NCI-H510A treated with DMSO at 0.1 percent for 48 hours (cell line): ENCODE measurements at regions not wholly inside any gene's neighbourhood (a gene's known extent, or its start where the extent isn't known, plus 50 kb on each side); places are given as distances from the start of the nearest gene placed in this dataset.

Experiments
- DNase-seq: peaks from one replicate; lab custom pipeline; 2025; lab: John Stamatoyannopoulos, UW

- DNase-seq = no peak
Observed at GRCh38 chr11:92662601-92663360, 306.7 kb upstream of the MTNR1B start.

DNA sequence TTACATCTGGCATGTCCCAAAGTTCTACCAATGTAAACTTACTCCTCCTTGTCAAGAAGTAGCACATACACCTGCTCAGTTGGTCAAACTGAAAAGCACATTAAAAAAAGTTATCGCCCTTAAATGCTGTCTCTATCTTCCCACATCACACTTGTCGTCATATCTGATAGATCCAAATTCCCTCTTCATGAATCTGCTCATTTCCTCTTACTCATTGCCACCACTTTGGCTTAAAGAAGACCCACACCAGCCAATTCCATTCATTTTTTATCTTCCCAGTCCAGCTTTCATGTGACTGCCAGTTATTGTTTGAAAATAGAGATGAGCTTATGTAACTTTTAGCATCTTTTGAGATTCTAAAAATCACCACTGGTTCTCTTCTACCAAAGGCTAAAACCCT lies 305.9 kb upstream of the MTNR1B start:
- DNase-seq = no peak

GRCh38 chr11:92667486-92668152 lies 301.8 kb upstream of the MTNR1B start:
- peak; percentile 76 for DNase-seq

GRCh38 chr11:92670308-92670890 lies 299.1 kb upstream of the MTNR1B start:
- peak; percentile 19 for DNase-seq

GRCh38 chr11:92671081-92671480 lies 298.4 kb upstream of the MTNR1B start:
- DNase-seq = no peak

- DNase-seq = peak; percentile 25
Observed at GRCh38 chr11:92675303-92675702, 294.1 kb upstream of the MTNR1B start.

- no peak for DNase-seq
Observed at GRCh38 chr11:92675810-92676209, 293.6 kb upstream of the MTNR1B start.

DNA sequence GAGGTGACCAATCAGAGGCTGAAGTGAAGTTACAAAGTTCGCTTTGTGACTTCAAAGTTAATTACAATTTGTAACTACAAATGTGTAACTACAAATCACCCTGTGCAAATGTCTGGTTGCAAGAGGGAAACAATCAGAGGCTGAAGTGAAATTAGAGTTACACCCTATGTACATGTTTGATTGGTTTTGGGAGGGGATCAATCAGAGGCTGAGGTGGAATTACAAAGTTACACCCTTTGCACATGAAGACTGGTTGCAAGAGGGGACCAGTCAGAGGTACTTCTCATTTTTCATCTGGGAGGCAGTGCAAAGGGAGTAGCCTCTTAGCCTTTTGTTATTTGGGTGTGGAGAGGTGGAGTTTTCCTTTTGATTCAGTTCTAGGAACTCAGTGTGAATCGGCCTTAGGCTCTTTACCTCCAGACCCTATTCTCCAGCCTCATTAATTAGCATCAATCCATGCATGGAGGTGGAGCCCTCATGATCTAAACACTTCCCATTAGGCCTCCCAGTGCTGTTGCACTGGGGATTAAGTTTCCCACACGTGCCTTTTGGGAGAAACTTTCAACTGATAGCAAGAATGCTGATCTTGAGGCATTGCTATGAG lies 291.3 kb upstream of the MTNR1B start:
- no peak for DNase-seq

GRCh38 chr11:92681586-92681985 lies 287.9 kb upstream of the MTNR1B start:
- no peak for DNase-seq

- no peak for DNase-seq
Observed at GRCh38 chr11:92682136-92682535, 287.3 kb upstream of the MTNR1B start.

DNA sequence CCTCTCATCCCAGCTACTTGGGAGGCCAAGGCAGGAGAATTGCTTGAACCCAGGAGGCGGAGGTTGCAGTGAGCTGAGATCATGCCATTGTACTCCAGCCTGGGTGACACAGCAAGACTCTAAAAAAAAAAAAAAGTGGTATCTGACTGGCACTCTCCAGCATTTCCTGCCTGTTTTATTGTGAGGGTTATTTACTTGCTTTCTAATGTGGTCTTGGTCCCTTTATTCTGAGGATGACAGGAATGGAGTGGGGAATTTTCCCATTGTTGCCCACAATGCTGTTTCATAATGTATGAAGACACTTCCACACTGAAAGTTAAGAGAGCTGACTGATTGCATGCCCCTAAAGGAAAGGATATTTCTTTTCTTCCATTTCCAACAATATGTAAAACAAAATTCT lies 286.5 kb upstream of the MTNR1B start:
- DNase-seq = no peak

- no peak for DNase-seq
Observed at GRCh38 chr11:92685049-92685448, 284.4 kb upstream of the MTNR1B start.

DNA sequence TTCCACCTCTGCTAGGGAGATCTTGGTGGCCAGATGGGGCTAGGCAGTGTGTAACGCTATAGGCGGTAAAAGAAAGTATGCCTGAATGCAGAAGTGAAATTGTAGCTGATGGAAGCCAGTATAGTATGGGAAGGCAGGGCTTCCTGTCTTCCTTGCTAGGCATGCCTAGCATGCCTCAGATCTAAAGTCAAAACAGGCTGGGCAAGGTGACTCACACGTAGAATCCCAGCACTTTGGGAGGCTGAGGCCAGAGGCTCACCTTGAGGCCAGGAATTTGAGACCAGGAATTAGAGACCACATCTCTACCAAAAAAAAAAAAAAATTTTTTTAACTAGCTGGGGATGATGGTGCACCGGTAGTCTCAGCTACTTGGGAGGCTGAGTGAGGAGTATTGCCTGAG lies 281.7 kb upstream of the MTNR1B start:
- no peak for DNase-seq

DNA sequence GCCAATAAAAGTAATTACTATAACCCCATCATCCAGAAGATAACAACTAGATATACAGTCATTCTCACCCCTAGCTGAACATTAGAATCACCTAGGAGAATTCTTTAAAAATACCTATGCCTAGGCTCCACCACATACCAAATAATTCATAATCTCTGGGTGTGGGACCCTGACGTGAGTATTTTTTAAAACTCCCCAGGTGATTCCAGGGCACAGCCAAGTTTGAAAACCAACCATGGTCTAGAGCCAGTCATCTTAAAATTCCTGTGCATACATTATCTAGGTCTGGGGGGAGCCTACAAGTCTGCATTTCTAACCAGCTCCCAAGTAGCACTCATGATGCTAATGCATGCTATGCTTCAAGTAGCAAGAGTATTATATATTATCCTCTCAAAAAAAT lies 281.0 kb upstream of the MTNR1B start:
- DNase-seq = no peak

DNA sequence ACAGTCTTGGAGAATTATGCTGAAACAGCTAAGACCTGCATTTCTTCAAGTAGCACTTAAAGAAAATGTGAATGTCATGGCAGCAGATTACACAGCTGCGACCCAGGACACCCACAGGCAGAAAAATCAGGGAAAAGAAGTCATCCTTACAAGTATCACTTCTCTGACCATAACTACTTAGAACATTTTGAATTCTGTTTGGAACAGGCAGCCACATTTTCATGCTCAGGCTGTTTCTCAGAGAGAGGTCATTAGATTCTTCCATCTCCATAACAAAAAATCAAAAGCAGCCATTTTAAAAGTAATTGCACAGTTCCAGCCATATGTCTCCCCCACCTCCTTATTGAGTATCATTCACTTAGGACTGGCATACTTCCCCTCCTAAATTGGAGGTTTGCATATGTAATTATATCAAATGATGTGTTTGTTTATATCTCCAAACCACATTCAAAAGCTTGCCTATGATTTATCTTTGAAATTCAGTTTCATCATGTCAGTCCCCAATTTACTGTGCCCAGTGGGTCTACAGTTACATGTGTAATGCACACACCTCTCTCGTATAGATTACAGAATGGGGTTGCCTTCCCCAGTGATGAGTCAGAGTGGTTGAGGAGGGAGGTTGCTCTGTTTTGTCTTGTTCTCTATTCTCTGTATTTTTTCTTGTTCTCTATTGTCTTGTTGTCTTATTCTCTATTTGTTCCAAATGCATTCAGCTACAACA lies 276.5 kb upstream of the MTNR1B start:
- no peak for DNase-seq

GRCh38 chr11:92696076-92696475 lies 273.4 kb upstream of the MTNR1B start:
- DNase-seq = no peak

DNA sequence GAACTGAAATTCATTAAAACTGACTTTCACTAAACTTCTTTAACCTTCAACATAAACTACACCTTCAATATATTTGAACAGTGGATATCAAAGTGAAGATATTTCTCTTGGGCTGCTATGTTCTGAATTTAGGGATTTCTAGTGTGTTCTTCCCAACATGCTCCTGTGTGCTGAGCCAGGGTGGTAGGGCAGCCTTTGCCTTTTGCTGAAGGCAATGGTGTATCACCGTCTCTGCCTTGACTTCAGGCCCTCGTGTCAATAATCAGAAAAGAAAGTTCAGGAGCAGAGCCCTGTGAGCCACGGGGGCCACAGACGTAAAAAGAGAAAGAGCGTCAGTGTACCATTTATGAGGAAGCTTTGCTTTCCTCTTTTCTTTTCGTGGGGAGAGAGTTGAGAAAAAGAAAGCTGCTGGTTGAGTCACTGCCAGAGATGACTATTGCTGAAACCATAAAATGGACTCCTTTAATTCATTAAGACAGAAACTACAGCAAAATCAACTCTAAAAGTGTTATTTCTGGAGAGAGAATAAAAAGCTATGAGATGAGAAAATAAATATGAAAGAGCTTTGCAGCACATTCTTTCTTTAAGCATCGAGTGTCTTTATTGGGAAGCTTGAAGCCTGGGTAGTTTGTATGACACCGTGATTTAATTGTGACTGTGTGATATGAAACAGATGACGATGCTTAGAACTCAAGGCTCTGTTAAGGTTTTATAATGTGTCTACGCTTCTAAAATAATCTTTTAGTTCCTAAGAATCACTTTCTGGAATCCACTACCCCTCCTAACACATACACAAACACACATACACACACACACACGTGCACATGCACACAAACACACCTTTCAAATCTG lies 271.8 kb upstream of the MTNR1B start:
- no peak for DNase-seq

DNA sequence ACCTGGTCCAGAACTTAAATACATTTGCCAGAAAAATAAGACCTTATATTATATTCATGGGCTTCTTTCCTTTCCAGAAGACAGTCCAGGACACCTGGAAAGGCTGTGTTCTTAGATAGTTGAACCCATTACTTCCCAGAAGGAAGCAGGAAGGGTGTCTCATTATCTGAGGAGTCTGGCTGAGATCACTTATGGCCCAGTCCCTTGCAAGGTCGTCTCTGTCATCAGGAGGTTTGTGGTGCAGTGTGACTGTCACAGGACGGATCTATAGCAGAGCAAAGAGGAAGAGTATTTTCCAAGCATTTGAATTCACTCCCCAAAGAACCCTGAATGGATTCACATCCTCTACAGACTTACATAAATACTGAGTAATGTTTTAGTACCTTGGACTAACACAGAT lies 270.7 kb upstream of the MTNR1B start:
- DNase-seq = no peak

- DNase-seq = peak; percentile 18
Observed at GRCh38 chr11:92702037-92702804, 267.2 kb upstream of the MTNR1B start.

DNA sequence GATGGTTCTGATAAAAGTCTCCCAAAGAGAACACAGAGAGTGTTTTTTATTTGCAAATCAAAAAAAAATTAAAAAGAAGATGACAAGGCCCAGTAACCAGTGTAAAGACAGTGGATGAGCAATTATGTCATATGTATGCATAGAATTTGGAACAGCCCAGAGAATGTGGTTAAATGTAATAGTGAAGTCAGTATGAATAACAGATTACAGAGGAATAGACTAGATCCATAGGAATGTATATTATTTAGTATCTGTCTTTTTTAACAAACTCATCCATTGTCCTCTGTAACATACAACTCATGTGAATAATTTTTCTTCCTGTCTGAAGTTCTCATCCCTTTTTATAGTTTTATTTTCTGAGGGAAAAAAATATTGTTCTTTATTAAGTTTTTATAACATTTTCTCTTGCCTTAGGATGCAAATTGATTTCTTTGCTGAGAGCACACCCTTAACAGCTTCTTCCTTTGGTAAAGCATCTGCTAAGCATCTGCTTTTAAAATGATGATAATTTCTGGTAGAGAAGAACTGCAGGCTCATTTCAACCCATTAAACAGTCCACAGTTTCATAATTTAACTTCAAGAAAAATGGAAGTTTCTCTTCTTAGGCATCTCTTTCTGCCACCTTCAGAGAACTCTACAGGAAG lies 266.5 kb upstream of the MTNR1B start:
- DNase-seq = no peak
